HG02981 (cell line): ENCODE measurements at regions not wholly inside any gene's neighbourhood (a gene's known extent, or its start where the extent isn't known, plus 50 kb on each side); places are given as distances from the start of the nearest gene placed in this dataset.

Source experiments
- ATAC-seq: cut with Tn5 transposase; IDR thresholded peaks from one replicate; pipeline ENCODE4 v1.9.1; 2021; ENCODE audit warnings: mild to moderate bottlenecking, moderate library complexity; ENCODE audit not compliant: unreplicated experiment

DNA sequence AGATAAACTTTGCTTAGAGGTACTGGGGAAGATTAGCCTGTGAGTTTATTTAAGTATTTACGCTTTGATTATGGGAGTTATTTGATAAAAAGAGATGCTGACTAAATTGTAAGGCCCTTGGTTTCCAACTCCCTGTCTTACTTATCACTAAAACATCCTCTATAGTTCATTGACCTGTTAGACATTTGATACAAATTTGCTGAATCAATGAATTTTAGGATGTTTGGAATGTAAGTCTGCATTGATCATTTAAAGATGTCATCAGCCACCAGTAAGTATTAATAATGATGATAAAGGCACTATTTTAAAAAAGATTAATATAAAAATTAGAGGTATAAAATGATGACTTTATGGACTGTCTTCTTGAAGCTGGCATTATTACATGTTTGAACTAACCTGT is 340.6 kb downstream of the SPRY1 start:
- no peak for ATAC-seq

DNA sequence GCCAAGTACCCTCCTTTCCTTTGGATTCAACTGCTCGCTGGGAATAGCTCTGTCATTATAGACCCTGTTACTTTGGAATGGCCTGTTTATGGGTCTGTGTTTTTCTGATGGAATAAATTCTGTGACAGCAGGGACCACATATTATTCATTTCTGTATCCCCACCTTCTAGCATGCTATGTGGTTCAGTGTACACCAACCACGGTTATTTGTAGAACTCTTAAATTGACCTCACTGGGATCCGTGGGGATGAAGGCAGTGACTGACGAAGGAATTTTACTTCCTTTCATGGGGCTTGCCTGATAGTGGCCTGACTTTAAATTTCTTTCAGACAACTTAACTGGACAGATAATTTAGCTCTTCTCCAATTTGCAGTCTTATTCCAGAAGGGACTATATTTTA is 343.2 kb downstream of the SPRY1 start:
- ATAC-seq = no peak

DNA sequence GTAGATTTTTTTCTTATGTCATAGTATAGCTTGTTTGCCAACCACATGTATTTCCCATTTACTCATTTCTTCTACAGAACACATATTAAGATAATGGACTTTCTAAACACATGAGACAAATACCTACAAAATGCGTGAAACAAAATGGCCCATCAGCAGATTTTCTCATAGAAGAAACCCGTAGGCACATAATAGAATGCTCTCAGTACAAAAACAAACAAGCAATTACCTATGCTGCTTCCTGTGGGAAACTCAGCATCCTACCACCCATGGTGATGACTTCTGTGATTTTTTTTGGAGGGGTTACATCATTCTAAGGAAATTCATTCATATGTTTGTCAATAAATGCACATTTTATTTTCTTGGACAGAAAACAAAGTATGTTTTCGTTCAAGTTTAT is 343.6 kb downstream of the SPRY1 start:
- ATAC-seq = no peak

DNA sequence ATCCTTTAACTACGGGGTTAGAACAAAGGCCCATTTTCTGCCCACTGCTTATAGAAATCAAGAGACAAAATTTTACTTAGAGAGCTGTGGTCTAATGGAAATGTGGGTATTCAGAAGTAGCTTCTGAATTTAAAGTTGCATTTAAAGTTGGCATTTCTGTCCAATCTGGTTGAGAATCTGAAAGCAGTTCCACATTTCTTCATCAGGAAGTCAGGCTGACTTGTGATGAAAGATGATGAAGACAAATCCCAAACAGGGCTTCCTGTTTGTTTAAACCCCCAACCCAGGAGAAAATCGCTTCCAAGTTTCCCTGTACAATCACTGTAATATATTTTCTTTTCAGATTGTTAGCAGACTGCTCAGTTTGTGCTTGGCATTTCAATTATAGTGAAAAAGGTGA is 345.3 kb downstream of the SPRY1 start:
- no peak for ATAC-seq

DNA sequence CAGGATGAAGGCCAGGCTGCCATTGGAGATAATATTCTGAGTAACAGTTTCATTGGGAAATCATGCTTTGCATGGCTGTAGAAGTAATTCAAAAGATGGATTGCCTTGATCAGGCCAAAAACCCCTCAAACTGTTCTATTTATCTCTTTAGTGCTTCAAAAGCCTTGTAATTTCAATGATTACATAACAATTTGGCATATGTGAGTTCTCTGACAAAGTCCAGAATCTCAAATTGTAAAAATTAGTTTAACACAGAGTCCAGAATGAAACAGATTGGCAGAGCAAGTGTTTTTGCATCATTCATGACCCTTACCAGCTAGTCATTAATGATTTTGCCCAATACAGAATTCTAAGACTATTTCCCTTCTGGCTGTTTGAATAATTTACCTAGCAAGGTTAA is 347.3 kb downstream of the SPRY1 start:
- no peak for ATAC-seq

DNA sequence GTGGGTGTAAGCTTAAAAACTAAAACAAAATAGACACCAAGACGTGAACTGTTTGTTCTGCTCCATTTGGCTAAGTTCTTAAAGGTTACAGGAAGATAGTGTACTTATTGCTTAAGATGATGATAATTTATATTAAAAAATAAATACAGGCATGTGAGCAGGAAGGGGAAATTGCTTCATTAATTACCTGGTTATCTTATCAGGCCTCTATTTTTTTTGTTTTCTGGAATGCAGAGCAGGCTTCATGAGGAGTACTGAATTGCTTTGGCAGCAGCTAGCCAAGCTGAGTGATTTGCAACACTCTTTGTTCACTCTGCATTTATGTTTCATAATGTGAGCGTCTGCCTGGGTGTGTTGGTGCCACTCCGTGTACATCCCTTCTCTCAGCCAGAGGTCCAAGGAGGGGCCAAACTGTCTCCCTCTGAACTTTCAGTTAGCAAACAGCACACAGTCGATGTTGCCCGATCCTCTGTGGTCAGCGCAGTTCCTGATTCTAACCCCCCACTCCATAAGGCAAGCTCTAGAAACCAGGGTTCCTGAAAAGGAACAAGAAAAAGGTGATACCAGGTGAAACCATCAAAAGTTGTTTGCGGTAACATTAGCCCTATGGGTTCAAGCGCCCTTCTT is 348.2 kb downstream of the SPRY1 start:
- no peak for ATAC-seq

DNA sequence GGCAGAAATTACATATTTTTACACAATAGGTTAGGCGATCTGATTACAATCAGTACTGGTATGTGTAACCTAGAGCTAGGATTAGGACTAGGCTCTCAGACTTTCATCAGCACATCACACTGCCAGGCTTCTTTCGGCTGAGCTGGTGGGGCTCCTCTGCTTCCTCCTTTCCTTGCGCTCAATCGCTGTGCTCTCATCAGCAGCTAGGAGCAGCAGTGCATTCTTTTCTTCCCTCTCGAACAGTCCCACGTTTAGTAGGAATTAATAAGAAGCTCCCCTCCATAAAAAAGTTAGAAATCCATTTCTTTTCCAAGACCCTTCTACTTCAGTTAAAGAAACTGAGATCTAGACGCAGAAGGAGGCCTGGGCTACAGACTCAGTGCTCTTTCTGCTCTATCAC is 350.4 kb downstream of the SPRY1 start:
- ATAC-seq = no peak

DNA sequence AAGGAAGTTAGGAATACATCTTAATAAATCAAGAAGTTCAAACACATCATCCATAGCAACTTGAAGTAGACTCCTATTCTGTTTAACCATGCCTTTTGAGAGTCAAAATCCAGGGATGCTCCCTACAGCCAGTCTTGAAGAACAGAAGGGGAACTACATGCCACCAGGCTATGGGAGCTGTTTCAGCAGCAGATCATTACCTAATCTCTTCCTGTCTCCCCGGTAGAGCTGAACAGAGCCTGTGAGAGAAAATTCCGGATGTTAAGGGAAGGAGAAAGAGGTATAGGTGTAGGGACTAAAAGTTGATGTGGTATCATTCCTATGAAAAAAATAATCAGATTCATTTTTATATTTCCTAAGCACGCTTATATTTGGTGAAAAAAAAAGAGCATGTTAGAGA is 352.2 kb downstream of the SPRY1 start:
- no peak for ATAC-seq

DNA sequence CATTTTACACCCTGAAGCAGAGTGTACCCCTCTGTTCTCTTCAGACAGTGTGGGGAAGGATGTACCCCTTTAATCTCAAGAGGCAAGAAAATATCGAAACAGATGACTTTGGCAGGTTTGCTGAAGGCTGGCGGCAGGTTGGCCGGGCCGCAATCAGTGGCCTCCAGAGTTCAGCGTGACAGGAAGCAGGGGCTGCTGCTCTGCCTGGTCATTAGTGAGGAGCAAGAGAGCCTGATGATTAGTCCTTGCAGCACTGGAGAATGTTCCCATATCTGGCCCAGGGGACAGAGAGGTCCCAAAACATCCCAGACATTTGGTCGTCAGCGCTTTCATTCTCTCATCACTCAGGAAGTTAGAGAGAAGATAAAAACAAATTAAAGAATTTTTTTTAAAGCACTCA is 352.8 kb downstream of the SPRY1 start:
- no peak for ATAC-seq

DNA sequence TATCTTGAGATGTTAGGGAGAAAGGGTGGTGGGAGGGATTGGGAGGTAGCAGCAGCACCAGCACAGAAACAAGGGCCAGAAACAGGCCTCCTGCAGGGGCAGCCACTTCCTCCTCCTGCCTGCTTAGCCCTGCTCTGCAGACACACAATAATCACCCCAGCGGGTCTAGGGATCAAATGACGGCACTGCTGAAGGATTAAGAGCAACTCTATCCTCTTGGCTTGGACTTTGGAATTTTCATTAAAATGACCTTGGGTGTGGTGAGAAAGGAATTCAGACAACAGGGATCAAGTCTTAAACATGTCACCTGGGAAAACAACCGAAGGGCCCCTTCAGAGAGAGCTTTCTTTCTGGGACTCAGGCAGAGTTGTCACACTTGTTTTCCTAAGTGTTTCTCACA is 353.4 kb downstream of the SPRY1 start:
- no peak for ATAC-seq

DNA sequence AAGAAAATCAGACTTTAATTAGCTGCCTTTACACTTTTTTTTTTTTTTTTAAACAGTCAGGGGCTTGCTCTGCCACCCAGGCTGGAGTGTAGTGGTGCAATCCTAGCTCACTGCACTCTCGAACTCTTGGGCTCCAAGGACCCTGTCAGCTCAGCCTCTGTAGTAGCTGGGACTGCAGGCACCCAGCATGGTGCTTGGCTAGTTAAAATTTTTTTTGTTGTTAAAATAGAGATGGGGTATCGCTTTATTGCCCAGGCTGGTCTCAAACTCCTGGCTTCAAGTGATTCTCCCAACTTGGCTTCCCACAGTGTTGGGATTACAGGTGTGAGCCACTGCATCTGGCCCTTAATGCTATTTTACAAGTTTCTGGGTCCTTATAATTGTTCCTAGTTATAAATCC is 359.1 kb downstream of the SPRY1 start:
- ATAC-seq = no peak

DNA sequence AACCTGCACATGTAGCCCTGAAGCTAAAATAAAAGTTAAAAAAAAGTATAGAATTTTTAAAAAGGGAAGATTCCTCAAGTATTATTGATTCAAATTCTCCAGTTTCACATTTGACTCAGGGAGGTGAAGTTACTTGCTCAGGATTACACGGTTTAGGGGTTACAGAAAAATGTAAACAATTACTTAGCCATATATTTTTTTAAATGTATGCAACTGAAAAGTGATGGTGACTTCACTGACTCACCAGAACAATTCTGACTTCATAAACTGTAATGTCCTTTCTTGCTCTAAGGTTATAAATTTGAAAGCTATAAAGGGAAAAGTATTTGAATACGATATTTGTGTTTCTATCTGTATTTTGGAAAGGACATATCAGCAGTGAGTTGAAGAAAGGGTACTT is 371.2 kb downstream of the SPRY1 start:
- no peak for ATAC-seq

DNA sequence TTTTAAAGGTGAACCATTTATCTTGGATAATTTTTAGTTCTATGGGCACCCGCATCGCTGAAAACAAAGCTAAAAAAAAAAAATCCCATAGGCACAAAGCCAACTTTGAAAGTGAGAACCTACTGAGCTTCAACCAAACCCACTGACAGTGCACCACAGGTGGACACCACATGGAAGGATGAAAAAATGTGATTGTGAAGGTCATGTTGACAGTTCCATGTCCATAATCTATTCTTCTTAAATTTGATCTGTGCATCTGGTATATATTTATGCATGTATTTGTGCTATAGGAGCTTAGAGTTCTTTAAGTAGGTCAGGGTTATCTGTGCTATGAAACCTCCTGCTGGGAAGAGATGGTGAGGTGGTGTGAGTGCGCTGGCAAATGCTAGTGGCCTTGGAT is 374.3 kb downstream of the SPRY1 start:
- ATAC-seq = no peak

DNA sequence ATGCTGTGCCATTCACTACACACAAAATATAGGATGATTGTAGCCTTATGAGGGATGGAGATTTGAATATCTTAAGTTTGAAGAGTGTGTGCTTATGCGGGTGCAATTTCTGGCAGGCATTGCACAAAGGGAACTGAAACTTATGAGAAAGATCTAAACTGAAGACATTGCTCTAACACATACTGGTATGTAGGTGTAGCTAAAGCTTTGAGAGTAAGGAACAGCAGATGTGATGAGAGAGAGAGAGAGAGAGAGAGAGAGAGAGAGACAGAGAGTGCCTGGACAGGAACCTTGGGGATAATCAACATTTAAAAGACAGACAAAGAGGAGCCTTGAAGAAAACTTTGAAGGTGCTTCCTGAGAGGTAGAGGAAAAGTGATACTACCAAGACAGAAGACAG is 379.7 kb downstream of the SPRY1 start:
- ATAC-seq = peak; percentile 97

DNA sequence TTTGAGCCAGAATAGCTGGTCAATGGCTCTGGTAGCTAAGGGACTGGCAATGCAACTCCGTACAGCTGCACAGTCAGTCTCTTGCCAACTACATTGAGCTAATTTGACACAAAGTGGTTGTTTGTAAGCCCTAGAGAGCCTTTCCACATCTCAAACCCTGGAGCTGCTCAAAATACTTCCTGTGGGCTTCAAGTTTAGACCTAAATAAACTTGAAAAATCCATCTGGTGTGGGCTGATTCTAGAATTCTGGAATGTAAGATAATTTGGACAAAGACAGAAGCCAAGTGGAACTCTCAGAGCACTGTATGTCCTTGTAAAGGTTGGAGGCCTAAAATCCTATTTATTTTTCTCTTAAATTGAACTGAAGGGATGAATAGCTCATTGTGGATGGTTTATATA is 380.8 kb downstream of the SPRY1 start:
- no peak for ATAC-seq

DNA sequence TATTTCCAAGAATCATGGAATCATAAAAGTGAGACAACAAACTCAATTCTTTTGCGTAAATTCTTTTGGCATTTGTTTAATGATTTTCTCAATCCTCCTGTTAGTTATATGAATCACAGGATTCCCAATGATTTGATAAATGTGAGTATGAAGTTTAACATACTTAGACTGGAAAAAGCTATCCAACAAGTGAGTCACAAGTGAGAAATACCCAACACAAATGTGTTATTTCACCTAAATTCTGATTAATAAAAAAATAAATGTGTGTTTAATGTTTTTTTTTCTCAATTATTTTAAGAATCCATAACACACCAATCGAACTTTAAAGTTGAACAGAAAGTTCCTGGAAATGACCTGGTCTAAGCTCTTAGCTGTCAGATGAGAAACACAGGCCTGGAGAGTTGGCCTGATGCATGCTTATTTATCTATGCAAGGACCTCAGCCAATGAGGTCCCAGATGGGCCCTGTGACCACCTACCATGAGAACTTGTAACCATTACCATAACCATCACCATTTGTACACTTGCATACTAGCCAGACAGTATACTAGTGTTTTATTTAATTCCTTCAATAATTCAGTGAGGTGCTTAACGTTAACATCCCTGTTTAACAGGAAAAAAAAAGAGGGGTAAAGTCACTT is 386.7 kb downstream of the SPRY1 start:
- ATAC-seq = no peak

DNA sequence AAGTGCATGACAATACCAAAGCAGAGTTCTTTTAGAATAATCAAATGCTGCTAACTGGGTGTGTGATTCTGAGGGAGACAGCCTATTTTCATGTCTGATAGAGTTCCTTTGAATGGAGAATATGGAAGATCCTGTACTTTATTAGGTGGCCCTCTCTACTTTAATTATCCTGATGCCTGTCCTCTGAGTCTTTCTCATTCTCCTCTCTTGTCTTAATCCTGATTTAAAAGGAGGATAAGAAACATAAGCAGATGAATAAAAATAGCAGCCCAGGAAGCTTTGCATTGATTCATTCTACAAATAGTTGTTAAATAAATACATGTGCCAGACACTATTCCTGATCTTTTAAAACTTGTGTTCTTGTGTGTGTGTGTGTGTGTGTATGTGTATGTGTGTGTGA is 387.3 kb downstream of the SPRY1 start:
- no peak for ATAC-seq

DNA sequence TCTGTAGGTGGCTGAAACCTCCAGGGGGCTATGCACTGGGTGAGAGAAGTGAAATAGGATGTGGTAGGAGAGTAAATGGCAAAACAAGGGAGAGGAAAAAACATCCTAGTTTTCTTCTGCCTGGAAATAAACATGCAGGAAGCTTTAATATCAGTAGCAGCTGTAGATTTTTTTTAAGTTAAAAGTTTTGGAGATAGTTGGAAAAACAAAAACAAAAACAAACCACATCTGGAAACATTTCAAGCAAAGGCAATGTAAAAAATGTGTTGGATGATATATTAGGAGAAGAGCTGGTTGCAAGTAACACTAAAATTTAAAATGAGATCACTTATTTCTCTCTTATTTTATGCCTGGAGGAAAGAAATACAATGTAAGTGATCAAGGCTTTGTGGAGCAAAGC is 388.0 kb downstream of the SPRY1 start:
- no peak for ATAC-seq

DNA sequence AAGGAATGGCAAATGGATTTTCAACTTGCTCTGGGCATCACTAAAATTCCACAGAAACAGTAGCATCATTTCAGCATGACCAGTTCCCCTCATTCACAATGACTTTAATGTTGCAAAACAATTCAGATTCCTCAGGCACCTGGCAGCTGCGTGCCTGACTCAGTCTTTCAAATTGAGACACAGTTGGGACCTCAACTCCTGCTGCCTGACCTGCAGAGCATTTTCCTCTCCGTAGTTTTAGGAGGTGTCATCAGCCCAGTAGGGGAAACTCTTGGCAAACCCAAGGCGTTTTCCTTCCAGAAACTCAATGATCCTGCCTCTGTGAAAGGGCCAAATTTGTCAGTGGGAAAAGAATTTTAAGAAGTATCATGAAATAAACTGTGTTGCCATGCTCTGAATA is 388.9 kb downstream of the SPRY1 start:
- no peak for ATAC-seq

DNA sequence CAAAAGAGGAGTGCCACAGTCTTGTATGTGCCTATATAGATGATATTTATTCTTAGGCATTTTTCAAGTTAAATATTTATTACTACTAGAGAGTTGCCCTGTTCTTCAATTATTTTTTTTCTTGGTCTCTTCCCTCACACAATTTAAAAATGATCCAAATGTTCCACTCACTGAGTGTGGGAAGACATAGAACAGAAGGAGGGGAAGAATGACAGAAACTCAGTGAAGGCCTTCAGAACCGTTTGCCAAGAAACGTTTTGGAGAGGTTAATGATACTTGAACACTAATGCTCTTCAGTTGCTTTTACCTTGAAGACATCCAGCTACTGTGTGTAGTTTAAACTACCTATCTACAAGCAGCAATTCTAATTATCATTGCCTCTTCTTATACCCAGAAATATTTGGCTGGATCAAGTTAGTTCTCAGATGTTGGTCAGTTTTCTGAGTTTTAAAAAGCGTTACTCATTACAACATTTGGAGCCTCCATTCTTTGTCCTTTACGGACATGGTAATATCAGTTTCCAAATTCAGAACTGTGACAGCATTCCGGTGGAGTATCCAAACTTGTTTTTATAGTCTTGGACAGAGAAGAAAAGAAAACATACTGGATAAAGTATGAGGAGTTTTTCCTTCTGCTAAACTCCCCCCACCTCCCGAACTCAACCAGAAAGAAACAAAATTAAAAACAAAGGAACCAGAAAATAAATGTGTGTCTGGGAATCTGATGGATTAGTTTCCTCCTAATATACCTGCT is 389.7 kb downstream of the SPRY1 start:
- no peak for ATAC-seq

DNA sequence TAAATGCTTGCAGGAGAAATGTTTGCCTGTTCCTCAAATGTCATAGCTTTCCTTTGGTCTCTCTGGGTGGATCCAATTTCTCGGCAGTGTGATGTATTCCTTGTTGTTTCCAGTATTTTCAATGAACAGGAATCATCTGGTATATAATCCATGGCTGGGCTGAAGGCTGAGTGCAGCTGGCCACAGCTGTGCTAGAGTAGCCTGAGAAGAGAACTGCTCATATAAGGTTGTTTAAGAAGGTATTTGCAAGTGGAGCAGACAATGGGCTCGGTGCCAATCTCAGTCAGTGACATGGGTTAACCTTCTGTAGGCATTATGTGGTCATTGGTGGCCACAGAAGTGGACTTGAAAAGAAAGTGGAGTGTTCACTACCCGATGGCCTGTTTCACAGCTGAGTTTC is 390.3 kb downstream of the SPRY1 start:
- no peak for ATAC-seq

DNA sequence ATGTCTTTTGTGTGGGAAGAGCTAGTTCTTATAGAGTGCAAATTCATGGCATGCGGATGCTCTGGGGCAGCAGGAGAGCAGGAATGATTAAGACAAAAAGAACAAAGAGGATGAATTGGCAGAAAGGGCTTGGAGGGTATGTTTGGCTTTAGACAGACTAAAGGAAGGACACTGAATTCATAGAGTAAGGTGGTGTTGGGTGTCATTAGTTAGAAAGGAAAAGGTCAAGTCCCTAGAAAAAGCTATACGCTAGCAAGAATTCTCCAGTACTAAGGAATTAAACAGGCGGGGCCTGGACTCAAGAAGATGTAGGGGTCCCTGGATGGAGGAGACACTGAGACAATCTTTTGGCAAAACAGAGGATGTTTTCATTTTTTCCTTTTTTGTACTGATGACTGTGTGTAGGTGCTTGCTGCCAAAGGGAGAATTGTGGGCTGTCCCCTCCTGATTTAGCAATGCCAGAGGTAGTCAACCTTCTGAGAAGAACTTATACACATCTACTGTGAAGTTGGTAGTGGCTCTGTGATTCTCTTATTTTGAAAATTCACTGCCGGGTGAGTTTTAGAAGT is 391.0 kb downstream of the SPRY1 start:
- no peak for ATAC-seq
